DND-41 (cell line): ENCODE measurements at regions not wholly inside any gene's neighbourhood (a gene's known extent, or its start where the extent isn't known, plus 50 kb on each side); places are given as distances from the start of the nearest gene placed in this dataset.

Source experiments
- EZH2 ChIP-seq: IDR thresholded peaks from 3 replicates; pipeline ENCODE4 v1.6.1; 2012; ENCODE audit warnings: borderline replicate concordance, low read depth, mild to moderate bottlenecking, moderate library complexity, low read length, inconsistent platforms; ENCODE audit not compliant: severe bottlenecking
- TF ChIP-seq, protein P1 (sequence below): IDR thresholded peaks from 2 replicates; pipeline ENCODE4 v1.5.1; 2012; ENCODE audit warnings: borderline replicate concordance, low read length, moderate library complexity, mild to moderate bottlenecking; ENCODE audit not compliant: poor library complexity, severe bottlenecking; ENCODE audit errors: extremely low read depth

DNA sequence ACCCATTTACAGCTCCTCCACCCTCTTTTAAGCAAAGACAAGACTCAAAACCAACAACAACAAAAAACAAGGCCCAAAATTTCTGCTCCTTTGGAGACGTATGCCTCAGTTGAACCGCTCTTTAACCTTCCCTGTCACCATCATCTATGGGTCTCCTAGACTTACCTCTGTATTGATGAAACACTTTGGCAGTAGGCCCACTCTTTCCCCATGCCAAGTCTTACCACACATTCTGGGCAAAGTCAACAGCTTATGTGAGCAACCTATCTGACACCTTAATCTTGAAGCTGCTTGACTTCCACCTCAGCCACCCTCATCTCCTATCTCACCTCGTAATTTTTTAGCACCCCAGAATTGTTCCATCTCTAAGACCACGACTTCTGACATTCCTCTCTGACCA lies 99.7 kb upstream of the CXorf66 start:
- TF ChIP-seq, protein P1, sequence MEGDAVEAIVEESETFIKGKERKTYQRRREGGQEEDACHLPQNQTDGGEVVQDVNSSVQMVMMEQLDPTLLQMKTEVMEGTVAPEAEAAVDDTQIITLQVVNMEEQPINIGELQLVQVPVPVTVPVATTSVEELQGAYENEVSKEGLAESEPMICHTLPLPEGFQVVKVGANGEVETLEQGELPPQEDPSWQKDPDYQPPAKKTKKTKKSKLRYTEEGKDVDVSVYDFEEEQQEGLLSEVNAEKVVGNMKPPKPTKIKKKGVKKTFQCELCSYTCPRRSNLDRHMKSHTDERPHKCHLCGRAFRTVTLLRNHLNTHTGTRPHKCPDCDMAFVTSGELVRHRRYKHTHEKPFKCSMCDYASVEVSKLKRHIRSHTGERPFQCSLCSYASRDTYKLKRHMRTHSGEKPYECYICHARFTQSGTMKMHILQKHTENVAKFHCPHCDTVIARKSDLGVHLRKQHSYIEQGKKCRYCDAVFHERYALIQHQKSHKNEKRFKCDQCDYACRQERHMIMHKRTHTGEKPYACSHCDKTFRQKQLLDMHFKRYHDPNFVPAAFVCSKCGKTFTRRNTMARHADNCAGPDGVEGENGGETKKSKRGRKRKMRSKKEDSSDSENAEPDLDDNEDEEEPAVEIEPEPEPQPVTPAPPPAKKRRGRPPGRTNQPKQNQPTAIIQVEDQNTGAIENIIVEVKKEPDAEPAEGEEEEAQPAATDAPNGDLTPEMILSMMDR, result no peak
- no peak for TF ChIP-seq EZH2
